22Rv1 (cell line): ENCODE measurements at regions not wholly inside any gene's neighbourhood (a gene's known extent, or its start where the extent isn't known, plus 50 kb on each side); places are given as distances from the start of the nearest gene placed in this dataset.

Source experiments
- CTCF ChIP-seq: fragments of 450-650 bp; IDR thresholded peaks from 2 replicates; pipeline ENCODE4 v1.5.1; 2017; ENCODE audit warnings: mild to moderate bottlenecking
- ZFX ChIP-seq: fragments of 450-650 bp; IDR thresholded peaks from 2 replicates; pipeline ENCODE4 v1.6.1; 2017; ENCODE audit warnings: antibody characterized with exemption, borderline replicate concordance

DNA sequence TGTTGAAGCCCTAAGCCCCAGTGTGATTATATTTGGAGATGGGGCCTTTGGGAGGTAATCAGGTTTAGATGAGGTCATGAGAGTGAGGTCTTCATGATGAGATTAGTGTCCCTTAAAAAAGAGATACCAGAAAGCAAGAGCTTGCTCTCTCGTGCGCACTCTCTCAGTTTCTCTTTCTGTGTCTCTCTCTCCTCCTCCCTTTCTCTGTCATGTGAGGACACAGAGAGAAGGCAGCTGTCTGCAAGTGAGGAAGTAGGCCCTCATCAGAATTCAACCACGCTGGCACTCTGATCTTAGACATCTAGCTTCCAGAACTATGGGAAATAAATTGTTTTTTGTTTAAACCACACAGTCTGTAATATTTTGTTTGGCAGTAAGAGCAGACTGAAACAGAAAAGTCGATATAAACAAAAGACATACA is 180.5 kb downstream of the IBTK start:
- TF ChIP-seq CTCF (no peak), ZFX (no peak)
